IMR-90 (cell line): ENCODE measurements at regions not wholly inside any gene's neighbourhood (a gene's known extent, or its start where the extent isn't known, plus 50 kb on each side); places are given as distances from the start of the nearest gene placed in this dataset.
"Not testable (repeated sequence)": the region's sequence is repeated elsewhere in the genome, so short reads cannot be mapped to it uniquely, and the experiment has no call there.

Source experiments
- CEBPB ChIP-seq: IDR thresholded peaks from 2 replicates; pipeline ENCODE4 v1.6.1; 2012; ENCODE audit warnings: low read depth, low read length, improper control_type of control experiment
- FOS ChIP-seq: fragments of 150-350 bp; IDR thresholded peaks from 2 replicates; pipeline ENCODE4 v1.6.1; 2016; ENCODE audit warnings: low read depth, low read length
- MAZ ChIP-seq: IDR thresholded peaks from 2 replicates; pipeline ENCODE4 v1.6.1; 2012; ENCODE audit warnings: low read depth, mild to moderate bottlenecking, low read length, improper control_type of control experiment, moderate library complexity, borderline replicate concordance
- NFE2L2 ChIP-seq: fragments of 150-350 bp; IDR thresholded peaks from 2 replicates; pipeline ENCODE4 v1.6.1; 2016; ENCODE audit warnings: low read depth, mild to moderate bottlenecking, low read length
- POLR2A ChIP-seq: IDR thresholded peaks from 2 replicates; pipeline ENCODE4 v1.6.1; 2012; ENCODE audit warnings: mild to moderate bottlenecking, low read depth, low read length
- RAD21 ChIP-seq: IDR thresholded peaks from 2 replicates; pipeline ENCODE4 v1.6.1; 2012; ENCODE audit warnings: low read length, improper control_type of control experiment
- RCOR1 ChIP-seq: IDR thresholded peaks from 2 replicates; pipeline ENCODE4 v1.6.1; 2012; ENCODE audit warnings: mild to moderate bottlenecking, low read length, improper control_type of control experiment; ENCODE audit not compliant: insufficient replicate concordance
- RFX5 ChIP-seq: IDR thresholded peaks from 2 replicates; pipeline ENCODE4 v1.8.0; 2012; ENCODE audit warnings: low read depth, mild to moderate bottlenecking, low read length, moderate library complexity
- TF ChIP-seq, protein P1 (sequence below): conservative IDR thresholded peaks from 2 replicates; pipeline ENCODE4 v1.5.1; 2012; ENCODE audit warnings: mild to moderate bottlenecking, low read depth, low read length, improper control_type of control experiment

DNA sequence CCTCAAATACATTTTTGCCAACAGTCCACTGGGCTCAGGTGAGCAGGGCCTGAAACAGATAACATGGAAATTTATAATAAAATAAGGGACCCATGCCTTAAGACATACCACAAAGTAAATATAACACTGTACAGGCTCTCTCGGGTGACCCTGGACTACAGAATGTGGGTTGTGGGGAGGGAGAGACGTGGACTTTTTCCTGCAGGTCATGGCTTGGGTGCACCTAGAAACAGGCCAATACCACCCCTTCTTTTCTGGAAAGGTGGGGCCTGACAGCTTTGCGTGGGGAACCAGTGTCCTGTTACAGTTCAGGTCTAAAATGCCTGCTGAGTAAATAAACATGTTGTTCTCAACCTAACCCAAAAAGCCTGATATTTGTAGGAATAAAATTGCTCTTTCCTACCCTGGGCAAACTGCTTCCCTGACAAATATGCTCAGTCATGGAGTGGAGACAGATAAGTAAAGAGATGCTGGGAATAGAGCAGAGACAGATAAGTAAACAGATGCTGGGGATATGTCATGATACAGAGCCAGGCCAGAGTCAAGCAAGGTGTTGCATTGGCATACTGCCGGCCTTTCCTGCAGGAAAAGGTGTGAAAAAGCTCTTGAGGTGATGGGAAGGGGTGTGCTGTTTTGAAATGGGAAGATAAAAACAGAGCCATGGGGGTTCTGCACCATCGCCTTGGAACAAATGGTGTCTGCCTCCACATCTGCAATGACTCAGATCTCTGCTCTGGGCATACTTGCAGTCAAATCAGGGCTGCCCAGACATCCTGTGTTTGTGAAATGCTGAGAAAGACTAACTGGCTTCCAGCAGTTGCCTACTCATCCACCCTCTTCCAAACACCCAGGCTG, 535.6 kb downstream of the KCNJ18 start:
- TF ChIP-seq, protein P1, sequence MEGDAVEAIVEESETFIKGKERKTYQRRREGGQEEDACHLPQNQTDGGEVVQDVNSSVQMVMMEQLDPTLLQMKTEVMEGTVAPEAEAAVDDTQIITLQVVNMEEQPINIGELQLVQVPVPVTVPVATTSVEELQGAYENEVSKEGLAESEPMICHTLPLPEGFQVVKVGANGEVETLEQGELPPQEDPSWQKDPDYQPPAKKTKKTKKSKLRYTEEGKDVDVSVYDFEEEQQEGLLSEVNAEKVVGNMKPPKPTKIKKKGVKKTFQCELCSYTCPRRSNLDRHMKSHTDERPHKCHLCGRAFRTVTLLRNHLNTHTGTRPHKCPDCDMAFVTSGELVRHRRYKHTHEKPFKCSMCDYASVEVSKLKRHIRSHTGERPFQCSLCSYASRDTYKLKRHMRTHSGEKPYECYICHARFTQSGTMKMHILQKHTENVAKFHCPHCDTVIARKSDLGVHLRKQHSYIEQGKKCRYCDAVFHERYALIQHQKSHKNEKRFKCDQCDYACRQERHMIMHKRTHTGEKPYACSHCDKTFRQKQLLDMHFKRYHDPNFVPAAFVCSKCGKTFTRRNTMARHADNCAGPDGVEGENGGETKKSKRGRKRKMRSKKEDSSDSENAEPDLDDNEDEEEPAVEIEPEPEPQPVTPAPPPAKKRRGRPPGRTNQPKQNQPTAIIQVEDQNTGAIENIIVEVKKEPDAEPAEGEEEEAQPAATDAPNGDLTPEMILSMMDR = not testable (repeated sequence)
- TF ChIP-seq POLR2A, RAD21, CEBPB, FOS, NFE2L2, MAZ, RFX5, RCOR1: not testable (repeated sequence)
